Right renal cortex interstitium (tissue), 3 donors: ENCODE measurements at regions not wholly inside any gene's neighbourhood (a gene's known extent, or its start where the extent isn't known, plus 50 kb on each side); places are given as distances from the start of the nearest gene placed in this dataset.
"Not testable (repeated sequence)": the region's sequence is repeated elsewhere in the genome, so short reads cannot be mapped to it uniquely, and the experiment has no call there.

Experiments
- DNase-seq, 3 donors: peaks; one replicate each; pipeline ENCODE4 v3.0.0-alpha.2; 2013; ENCODE audit warnings: low read depth in 3 of 3, low spot score in 2 of 3

DNA sequence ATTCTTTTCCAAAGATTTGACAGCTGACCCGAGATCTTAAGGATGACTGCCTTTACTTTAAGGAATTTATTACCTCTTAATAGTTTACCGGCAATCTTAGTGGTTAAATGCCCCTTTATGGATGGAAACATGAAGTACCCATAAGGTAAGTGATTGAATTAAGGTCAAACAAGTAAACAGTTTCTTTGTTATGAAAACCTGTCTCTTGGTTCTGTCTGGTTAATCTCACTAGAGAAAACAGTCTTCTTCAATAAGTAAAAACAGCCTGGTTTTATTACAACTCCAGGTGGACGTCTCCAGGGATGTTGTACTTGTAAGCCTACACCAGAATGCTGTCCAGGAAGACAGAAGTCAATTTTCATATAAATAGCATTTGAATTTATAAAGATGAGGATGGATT lies 161.8 kb upstream of the MTPN start:
- DNase-seq = no peak

GRCh38 chr7:136136906-136137454 lies 159.8 kb upstream of the MTPN start:
- no peak for DNase-seq

DNA sequence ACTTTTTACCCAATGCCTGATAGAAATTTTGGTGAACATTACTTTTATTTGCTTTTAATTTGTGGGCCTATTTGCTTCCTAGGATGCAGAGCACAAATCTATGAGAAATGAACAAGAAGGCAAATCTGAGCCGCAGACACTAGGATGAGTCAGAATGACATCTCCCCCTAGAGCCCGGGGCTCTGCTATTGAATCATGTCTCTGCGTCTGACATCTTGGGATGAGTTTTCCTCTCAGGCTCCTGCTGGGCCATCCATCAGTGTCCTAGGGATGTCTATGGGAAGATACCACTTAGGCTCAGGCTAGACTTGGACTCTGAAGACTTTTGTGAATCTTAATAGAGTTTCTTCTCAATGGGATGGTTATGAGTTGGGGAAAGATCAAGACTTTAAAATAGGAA lies 157.3 kb upstream of the MTPN start:
- DNase-seq = no peak

DNA sequence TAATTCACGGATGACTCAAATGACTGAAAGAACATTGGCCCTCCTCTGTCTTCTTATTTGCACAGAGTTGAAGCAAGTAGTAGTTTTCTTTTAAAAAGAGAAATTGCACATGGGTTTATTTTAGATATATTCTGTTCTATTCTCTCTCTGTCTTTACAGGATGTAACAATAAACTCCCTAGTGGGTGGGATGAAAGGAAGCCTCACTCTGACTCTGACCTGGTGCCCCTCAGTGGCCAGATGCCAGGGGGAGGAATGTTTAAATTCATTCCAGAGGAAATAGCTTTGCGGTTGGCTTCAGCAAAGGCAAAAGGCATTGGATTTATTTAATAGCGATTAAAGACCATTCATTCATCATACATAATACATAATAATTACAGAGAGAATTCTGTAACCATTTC lies 156.4 kb upstream of the MTPN start:
- no peak for DNase-seq

DNA sequence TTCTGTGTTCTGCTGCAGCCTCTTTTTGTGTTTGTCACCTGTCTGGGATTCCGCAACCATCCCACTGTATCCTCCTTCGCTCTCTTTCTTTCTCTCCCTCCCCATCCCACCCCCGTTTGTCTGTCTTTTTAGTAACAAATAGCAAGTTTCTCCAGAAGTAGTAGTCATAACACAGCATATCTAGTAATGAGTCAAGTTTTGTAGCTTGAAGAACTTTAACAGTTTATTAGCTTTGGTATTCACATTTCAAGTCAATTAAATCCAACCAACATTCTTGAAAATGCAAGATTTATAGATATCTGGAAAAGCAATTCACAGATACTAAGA lies 154.1 kb upstream of the MTPN start:
- no peak for DNase-seq

GRCh38 chr7:136130511-136131303 lies 153.5 kb upstream of the MTPN start:
- no peak for DNase-seq

GRCh38 chr7:136128050-136128449 lies 150.9 kb upstream of the MTPN start:
- DNase-seq = no peak

DNA sequence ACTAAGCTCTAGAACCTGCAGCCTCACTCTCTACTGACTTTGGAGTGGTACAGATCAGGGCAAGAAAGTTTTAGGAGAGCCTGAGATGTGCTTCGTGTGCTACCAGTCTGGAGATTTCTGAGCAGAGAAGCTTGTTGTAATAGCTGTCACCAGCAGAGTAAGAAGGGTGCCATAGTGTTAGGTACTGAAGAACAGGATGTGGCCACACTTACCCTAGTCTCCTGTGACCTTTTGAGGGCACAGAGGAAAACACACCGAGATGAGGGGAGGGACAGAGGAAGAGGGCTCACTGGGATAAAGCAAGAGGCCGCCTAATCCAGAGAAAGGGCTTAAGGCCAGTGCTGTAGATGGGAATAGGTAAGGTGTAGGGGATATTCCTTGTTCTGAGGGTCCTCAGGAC lies 146.2 kb upstream of the MTPN start:
- no peak for DNase-seq

DNA sequence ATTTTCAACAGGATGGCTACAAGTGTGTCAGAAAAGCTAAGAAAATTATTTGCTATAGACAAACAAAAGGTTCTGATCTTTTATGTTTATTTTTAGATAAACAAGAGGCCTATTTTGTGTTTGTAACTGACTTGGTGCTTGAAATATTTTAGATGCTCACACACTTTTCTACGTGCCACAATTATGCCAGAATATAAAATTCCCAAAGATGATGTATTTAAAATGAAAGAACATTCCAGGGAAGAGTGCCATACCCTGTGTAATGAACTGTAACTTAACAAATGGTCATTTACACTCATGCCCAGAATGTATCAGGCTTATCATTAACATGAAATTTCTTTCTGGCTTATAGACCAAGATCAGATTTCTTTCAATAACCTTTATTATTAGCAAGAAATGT lies 144.9 kb upstream of the MTPN start:
- no peak for DNase-seq

DNA sequence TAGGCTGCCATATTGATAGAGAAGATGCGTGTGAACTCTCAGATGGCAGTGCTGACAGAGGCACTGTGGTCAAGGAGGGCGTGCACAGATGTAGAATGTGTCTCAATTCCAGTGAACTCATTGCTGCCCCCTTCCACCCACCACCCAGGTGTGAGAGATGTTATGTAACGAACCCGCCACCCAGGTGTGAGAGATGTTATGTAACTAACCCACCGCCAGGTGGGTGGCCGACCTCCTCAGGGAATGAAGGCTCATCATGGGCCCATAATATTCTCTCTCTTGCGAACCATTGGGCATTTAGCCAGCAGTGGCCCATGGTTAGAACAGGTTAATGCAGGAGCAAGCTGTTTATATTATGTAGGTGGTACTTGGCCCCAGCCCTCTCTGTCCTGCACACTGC lies 140.4 kb upstream of the MTPN start:
- no peak for DNase-seq

GRCh38 chr7:136116186-136116585 lies 139.0 kb upstream of the MTPN start:
- DNase-seq = no peak

DNA sequence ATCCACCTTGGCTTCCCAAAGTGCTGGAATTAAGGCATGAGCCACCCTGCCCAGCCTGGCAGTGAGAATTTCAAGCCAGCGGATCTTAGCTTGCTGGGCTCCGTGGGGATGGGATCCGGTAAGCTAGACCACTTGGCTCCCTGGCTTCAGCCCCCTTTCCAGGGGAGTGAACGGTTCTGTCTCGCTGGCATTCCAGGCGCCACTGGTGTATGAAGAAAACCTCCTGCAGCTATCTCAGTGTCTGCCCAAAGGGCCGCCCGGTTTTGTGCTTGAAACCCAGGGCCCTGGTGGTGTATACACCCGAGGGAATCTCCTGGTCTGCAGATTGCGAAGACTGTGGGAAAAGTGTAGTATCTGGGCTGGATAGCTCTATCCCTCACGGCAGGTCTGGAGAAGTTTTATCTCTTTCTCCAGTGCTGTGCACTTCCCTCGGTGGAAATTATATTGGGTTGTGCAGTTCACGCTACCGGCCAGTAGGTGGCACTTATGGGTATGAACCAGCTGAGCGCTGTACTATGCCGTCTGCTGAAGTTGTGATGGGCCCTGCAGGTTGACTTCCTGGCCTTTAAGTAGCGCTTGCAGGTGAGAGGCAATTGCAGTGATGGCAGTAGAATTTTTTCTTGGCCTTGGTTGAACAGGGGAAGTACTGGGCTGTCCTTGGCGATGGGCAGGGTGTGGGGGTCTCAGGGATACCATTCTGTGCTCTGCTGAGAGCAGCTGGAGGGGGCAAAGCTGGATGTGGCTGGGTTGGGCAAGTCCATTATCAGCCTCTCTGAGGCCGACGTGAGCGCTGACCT lies 138.0 kb upstream of the MTPN start:
- DNase-seq = no peak

- DNase-seq = not testable (repeated sequence)
Measured at GRCh38 chr7:136114467-136114866, 137.3 kb upstream of the MTPN start.

DNA sequence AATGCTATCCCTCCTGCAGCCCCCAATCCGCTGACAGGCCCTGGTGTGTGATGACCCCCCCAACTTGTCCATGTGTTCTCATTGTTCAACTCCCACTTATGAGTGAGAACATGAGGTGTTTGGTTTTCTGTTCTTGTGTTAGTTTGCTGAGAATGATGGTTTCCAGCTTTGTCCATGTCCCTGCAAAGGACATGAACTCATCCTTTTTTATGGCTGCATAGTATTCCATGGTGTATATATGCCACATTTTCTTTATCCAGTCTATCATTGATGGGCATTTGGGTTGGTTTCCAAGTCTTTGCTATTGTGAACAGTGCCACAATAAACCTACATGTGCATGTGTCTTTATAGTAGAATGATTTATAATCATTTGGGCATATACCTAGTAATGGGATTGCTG lies 131.9 kb upstream of the MTPN start:
- not testable (repeated sequence) for DNase-seq

DNA sequence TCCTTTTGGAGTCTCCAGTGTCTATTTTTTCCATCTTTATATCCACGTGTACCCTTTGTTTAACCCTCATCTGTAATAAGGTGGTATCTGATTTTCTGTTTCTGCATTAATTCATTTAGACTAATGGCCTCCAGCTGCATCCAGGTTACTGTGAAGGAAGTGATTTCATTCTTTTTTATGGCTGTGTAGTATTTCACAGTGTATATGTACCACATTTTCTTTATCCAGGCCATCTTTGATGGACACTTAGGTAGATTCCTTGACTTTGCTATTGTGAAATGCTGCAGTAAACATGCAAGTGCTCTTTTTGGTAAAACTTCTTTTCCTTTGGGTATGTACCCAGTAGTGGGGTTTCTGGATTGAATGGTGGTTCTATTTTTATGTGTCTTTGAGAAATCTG lies 128.0 kb upstream of the MTPN start:
- DNase-seq = no peak

DNA sequence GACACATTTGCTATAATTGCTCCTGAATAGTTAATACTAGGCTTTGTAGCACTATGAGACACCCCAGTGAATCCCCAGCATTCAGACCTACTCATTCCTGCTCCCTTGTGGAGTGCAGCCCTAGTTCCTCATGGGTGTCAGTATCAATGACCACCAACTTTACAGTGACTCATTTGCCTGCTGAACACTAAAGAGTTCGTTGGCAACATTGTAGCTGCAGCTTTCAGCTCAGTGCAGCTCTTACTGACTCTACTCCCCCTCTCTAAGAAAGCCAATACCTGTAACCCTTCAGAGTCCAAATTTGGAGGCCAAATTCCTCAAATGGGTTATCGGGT lies 127.1 kb upstream of the MTPN start:
- DNase-seq = no peak

DNA sequence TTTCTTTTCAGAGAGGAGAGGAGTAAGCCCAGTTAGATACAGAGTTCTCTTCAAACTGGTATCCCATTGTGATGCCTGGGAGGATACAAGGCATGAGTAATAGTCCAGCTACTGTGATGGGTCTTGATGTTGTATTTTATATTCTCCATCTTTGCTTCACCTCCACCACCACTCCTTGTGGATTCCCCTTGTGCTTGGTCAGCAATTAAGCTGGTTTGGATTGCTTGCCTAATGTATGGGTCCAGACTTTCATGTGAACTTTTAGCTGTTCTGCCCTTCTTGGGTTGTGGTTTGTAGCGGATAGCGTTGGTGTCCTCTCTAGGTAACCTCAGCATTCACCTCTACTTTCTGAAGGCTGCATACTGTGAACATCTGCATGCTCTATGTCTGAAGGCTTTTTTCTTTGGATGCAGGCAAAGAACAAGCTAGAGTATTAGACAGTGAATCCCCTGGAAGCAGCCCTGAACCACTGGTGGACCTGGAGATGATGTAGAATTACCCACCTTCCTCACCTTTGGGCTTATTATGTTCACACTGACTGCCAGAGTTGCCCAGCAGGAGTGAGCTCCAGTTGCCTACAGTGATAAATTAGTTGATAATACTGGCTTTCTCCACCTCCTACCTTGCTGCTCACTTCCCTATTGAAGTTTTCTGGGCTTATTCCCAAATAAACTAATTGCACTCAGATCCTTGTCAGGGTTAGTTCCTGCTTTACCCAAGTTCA lies 126.5 kb upstream of the MTPN start:
- no peak for DNase-seq

- DNase-seq = no peak
Measured at GRCh38 chr7:136102881-136103280, 125.7 kb upstream of the MTPN start.

DNA sequence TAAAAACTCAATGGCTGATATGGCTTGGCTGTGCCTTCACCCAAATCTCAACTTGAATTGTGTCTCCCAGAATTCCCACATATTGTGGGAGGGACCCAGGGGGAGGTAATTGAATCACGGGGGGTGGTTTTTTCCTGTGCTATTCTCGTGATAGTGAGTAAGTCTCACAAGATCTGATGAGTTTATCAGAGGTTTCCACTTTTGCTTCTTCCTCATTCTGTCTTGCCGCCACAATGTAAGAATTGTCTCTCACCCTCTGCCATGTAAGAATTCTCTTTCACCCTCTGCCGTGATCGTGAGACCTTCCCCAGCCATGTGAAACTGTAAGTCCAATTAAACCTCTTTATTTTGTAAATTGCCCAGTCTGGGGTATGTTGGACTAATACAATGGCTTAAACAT lies 115.6 kb upstream of the MTPN start:
- DNase-seq = not testable (repeated sequence)

DNA sequence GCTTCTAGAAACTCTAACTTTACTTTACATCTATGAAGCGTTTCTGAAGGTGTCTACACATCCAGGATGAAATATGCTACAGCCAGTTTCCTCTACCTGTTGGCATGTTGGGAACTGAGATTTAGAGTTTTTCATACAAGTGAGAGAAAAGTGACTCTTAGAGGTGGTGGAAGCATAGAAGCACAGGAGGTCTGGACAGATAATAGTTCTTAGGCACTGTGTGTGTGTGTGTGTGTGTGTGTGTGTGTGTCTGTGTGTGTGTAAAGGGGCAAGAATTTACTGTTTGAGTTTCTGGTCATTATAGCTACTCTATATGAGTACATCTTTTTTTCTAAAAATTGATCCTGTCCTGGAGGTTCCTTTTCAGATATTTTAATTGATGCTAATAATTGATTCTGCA lies 110.7 kb upstream of the MTPN start:
- no peak for DNase-seq

GRCh38 chr7:136086712-136087111 lies 109.6 kb upstream of the MTPN start:
- no peak for DNase-seq

DNA sequence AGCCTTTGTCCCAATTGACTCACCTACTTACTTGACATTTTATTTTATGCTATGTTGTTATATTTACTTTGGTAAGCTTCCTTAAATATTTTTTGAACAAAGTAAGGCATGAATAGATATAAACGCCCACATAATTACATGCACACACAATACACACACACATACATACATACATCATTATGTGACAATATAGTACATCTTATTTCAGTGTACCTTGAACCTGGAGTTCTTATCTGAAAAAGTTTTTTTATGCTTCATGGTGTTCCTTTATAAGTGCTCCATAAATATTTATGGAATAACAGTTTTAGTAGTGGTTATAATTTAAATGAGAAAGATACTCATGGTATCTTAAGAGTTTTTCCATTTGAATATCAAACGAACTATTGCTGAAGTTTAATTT lies 102.8 kb upstream of the MTPN start:
- no peak for DNase-seq
